WERI-Rb-1 (cell line): ENCODE measurements at regions not wholly inside any gene's neighbourhood (a gene's known extent, or its start where the extent isn't known, plus 50 kb on each side); places are given as distances from the start of the nearest gene placed in this dataset.

Source experiments
- DNase-seq: peaks from one replicate; pipeline ENCODE4 v3.0.0-alpha.2; 2020
- H3K27ac ChIP-seq: fragments of 250-450 bp; sonication (Bioruptor Pico); 2 replicates; pipeline ENCODE4 v1.5.1; 2020; ENCODE audit warnings: mild to moderate bottlenecking, moderate library complexity
- H3K27me3 ChIP-seq: fragments of 250-450 bp; sonication (Bioruptor Pico); 2 replicates; pipeline ENCODE4 v1.5.1; 2021; ENCODE audit warnings: mild to moderate bottlenecking, low read depth, moderate library complexity; ENCODE audit not compliant: insufficient read depth, severe bottlenecking
- H3K36me3 ChIP-seq: fragments of 250-450 bp; sonication (Bioruptor Pico); 2 replicates; pipeline ENCODE4 v1.5.1; 2020; ENCODE audit warnings: mild to moderate bottlenecking, moderate library complexity
- H3K4me3 ChIP-seq: 2 replicates; pipeline ENCODE4 v1.5.1; 2011; ENCODE audit warnings: low read depth, mild to moderate bottlenecking, control low read depth, low read length
- H3K9me3 ChIP-seq: fragments of 250-450 bp; sonication (Bioruptor Pico); 2 replicates; pipeline ENCODE4 v1.5.1; 2021; ENCODE audit warnings: mild to moderate bottlenecking, moderate library complexity; ENCODE audit not compliant: severe bottlenecking
- CTCF ChIP-seq: IDR thresholded peaks from 2 replicates; pipeline ENCODE4 v1.5.1; 2011; ENCODE audit warnings: low read depth, mild to moderate bottlenecking, control low read depth, inconsistent platforms, low read length

GRCh38 chr10:23556727-23557440 is 118.0 kb downstream of the OTUD1 start:
- no peaks in the 10 kb centered on the region for H3K36me3 ChIP-seq
- no peaks in the 10 kb centered on the region for H3K9me3 ChIP-seq
- H3K4me3 ChIP-seq, result no peak overlapping the region
- H3K27me3 ChIP-seq, result no peaks in the 10 kb centered on the region
- no peak for TF ChIP-seq CTCF
- no peak for DNase-seq
- no peak overlapping the region for H3K27ac ChIP-seq

- Histone ChIP-seq H3K27me3 (no peaks in the 10 kb centered on the region), H3K36me3 (no peaks in the 10 kb centered on the region), H3K9me3 (no peaks in the 10 kb centered on the region), H3K4me3 (no peak overlapping the region), H3K27ac (no peak overlapping the region)
- no peak for TF ChIP-seq CTCF
- DNase-seq, result no peak
These were observed 118.9 kb downstream of the OTUD1 start for GRCh38 chr10:23557777-23558176.

GRCh38 chr10:23558361-23558799 is 119.5 kb downstream of the OTUD1 start:
- TF ChIP-seq CTCF, result no peak
- Histone ChIP-seq H3K9me3 (no peaks in the 10 kb centered on the region), H3K36me3 (no peaks in the 10 kb centered on the region), H3K27ac (no peak overlapping the region), H3K4me3 (no peak overlapping the region), H3K27me3 (no peaks in the 10 kb centered on the region)
- DNase-seq, result no peak

GRCh38 chr10:23568996-23569395 is 130.1 kb downstream of the OTUD1 start:
- no peak overlapping the region for H3K27ac ChIP-seq
- no peaks in the 10 kb centered on the region for H3K27me3 ChIP-seq
- H3K9me3 ChIP-seq, result no peaks in the 10 kb centered on the region
- no peak for DNase-seq
- no peak for TF ChIP-seq CTCF
- H3K4me3 ChIP-seq, result no peak overlapping the region
- no peaks in the 10 kb centered on the region for H3K36me3 ChIP-seq

GRCh38 chr10:23571884-23572283 is 133.0 kb downstream of the OTUD1 start:
- no peaks in the 10 kb centered on the region for H3K9me3 ChIP-seq
- H3K27me3 ChIP-seq, result no peaks in the 10 kb centered on the region
- H3K27ac ChIP-seq, result no peak overlapping the region
- no peak for TF ChIP-seq CTCF
- no peaks in the 10 kb centered on the region for H3K36me3 ChIP-seq
- no peak for DNase-seq
- no peak overlapping the region for H3K4me3 ChIP-seq

- no peak for DNase-seq
- Histone ChIP-seq H3K27ac (no peak overlapping the region), H3K4me3 (no peak overlapping the region), H3K9me3 (no peaks in the 10 kb centered on the region), H3K36me3 (no peaks in the 10 kb centered on the region), H3K27me3 (no peaks in the 10 kb centered on the region)
- TF ChIP-seq CTCF, result no peak
These were observed 143.1 kb downstream of the OTUD1 start for GRCh38 chr10:23581906-23582450.
